Effector memory CD4-positive, alpha-beta T cell (primary cell): ENCODE measurements at regions not wholly inside any gene's neighbourhood (a gene's known extent, or its start where the extent isn't known, plus 50 kb on each side); places are given as distances from the start of the nearest gene placed in this dataset.

Experiments
- DNase-seq, 3 donors: peaks; one replicate each; pipeline ENCODE4 v3.0.0-alpha.2; 2020
- H3K27ac ChIP-seq: 2 replicates; pipeline ENCODE4 v1.7.0; 2013; ENCODE audit warnings: mild to moderate bottlenecking, low read length, moderate library complexity; ENCODE audit not compliant: insufficient read depth, poor library complexity, severe bottlenecking
- H3K27me3 ChIP-seq: replicated peaks from 2 replicates; pipeline ENCODE4 v1.7.0; 2013; ENCODE audit warnings: mild to moderate bottlenecking, low read length; ENCODE audit not compliant: insufficient read depth, control insufficient read depth, poor library complexity, severe bottlenecking
- H3K36me3 ChIP-seq: 2 replicates; pipeline ENCODE4 v1.7.0; 2013; ENCODE audit warnings: mild to moderate bottlenecking, low read length, moderate library complexity; ENCODE audit not compliant: control insufficient read depth, insufficient read depth
- H3K4me1 ChIP-seq: 2 replicates; pipeline ENCODE4 v1.7.0; 2013; ENCODE audit warnings: low read length, mild to moderate bottlenecking; ENCODE audit not compliant: control insufficient read depth, insufficient read depth, poor library complexity, severe bottlenecking
- H3K4me3 ChIP-seq: 2 replicates; pipeline ENCODE4 v1.7.0; 2013; ENCODE audit warnings: low read length, low read depth, mild to moderate bottlenecking; ENCODE audit not compliant: insufficient read depth, poor library complexity, severe bottlenecking
- H3K9me3 ChIP-seq: 2 replicates; pipeline ENCODE4 v1.7.0; 2013; ENCODE audit warnings: mild to moderate bottlenecking, low read length, moderate library complexity; ENCODE audit not compliant: control insufficient read depth

- Histone ChIP-seq H3K27ac (no peak overlapping the region), H3K4me3 (no peak overlapping the region), H3K27me3 (no peaks in the 10 kb centered on the region), H3K4me1 (no peaks in the 10 kb centered on the region), H3K9me3 (no peaks in the 10 kb centered on the region), H3K36me3 (no peaks in the 10 kb centered on the region)
- no peak for DNase-seq
These were observed 131.1 kb downstream of the ACKR3 start for GRCh38 chr2:236700703-236701102.

DNA sequence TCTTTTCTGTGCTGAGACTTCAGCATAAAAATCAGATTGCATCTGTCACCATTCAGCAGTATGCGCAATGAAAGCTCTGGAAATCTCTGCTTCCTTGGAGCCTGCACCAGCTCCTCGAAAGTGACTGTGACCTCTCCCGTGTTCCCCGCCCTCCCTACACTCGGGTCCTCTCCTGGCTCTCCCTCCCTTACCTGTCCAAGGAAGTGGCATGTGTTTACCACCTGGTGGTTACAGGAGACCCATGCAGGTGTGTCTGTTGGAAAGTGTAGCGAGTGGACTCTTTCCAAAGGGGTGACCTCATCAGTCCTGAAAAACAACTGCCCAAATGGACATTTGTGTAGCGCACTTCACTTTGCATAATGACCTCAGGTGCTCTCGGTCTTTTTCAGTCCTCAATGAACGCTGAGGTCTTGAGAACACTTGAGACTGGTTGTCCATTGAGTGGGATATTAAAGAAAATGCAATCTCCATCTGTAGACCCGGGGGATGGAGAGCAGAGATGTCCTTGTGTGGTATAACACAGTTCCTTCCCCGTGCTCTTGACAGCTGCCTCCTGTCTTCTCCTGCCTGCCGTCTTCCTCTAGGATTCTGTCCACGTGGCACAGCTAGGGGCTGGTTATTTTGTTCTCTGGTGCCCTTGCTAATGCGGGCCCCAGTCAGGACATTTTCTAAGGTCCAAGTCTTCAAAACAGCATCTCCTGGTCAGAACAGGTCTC is 133.2 kb downstream of the ACKR3 start:
- Histone ChIP-seq H3K36me3 (no peaks in the 10 kb centered on the region), H3K4me3 (no peak overlapping the region), H3K27ac (no peak overlapping the region), H3K4me1 (no peaks in the 10 kb centered on the region), H3K9me3 (no peaks in the 10 kb centered on the region), H3K27me3 (no peaks in the 10 kb centered on the region)
- DNase-seq, result no peak

DNA sequence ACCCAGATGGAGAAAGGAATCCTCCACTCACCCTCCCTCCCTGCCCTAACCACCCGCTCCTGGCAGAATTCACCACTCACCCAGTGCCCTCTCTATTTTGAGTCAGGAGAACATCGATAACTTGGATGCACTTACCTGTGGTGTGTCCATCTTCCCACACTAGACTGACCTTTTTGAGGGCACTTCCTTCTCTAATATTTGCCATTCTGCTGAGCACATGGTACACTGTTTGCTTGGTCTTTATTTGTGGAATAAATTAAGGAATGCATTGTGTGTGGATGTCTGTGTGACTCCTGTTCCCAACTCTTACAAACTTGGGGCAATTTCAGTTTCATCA is 133.7 kb downstream of the ACKR3 start:
- Histone ChIP-seq H3K9me3 (no peaks in the 10 kb centered on the region), H3K4me3 (no peak overlapping the region), H3K27me3 (no peaks in the 10 kb centered on the region), H3K27ac (no peak overlapping the region), H3K36me3 (no peaks in the 10 kb centered on the region), H3K4me1 (no peaks in the 10 kb centered on the region)
- no peak for DNase-seq

GRCh38 chr2:236703906-236704305 is 134.3 kb downstream of the ACKR3 start:
- Histone ChIP-seq H3K27ac (no peak overlapping the region), H3K27me3 (no peaks in the 10 kb centered on the region), H3K4me1 (no peaks in the 10 kb centered on the region), H3K4me3 (no peak overlapping the region), H3K9me3 (no peaks in the 10 kb centered on the region), H3K36me3 (no peaks in the 10 kb centered on the region)
- DNase-seq, result no peak

DNA sequence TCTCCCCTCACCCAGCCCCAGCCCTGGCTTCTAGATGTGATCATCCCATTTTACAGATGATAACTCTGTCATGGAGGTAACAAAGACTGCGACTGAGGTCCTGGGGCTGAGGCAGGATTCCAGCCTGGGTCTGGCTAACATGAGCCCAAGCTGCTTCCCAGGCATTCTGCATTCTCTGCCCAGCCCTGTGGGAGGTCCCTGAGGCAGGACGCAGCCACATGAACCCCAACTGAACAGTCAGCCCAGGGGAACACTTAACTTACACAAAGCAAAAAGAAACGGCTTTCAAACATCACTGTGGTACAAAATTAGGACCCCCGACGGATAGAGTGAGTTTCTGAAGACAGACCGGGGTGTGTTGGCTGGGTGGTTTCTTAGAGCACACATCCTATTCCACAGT is 135.3 kb downstream of the ACKR3 start:
- Histone ChIP-seq H3K9me3 (no peaks in the 10 kb centered on the region), H3K4me1 (no peaks in the 10 kb centered on the region), H3K36me3 (no peaks in the 10 kb centered on the region), H3K27ac (no peak overlapping the region), H3K27me3 (no peaks in the 10 kb centered on the region), H3K4me3 (no peak overlapping the region)
- DNase-seq, result no peak

GRCh38 chr2:236705295-236706105 is 135.9 kb downstream of the ACKR3 start:
- no peaks in the 10 kb centered on the region for H3K4me1 ChIP-seq
- H3K27me3 ChIP-seq, result no peaks in the 10 kb centered on the region
- H3K27ac ChIP-seq, result no peak overlapping the region
- no peaks in the 10 kb centered on the region for H3K9me3 ChIP-seq
- no peaks in the 10 kb centered on the region for H3K36me3 ChIP-seq
- DNase-seq, result no peak
- no peak overlapping the region for H3K4me3 ChIP-seq

DNA sequence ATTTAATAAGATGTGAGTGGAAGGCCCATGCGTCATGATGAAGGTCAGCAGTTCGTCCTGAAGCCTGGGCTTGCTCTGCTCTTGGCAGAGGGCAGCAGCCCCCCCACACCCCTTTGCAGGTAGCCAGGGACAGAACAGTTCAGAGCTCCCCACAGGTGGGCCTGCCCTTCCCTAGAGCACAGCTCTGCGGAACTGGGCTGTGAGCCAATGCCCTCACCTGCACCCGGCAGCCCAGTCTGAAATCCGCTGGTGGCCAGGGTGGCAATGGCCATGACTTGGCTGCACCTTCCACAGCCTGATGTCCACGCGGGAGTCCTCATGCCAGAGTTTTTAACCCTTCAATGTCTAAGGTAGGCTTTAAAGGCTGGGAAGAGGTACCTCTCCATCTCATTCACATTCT is 136.7 kb downstream of the ACKR3 start:
- DNase-seq, result no peak
- Histone ChIP-seq H3K9me3 (no peaks in the 10 kb centered on the region), H3K4me1 (no peaks in the 10 kb centered on the region), H3K27me3 (no peaks in the 10 kb centered on the region), H3K4me3 (no peak overlapping the region), H3K36me3 (no peaks in the 10 kb centered on the region), H3K27ac (no peak overlapping the region)

GRCh38 chr2:236706803-236707202 is 137.2 kb downstream of the ACKR3 start:
- no peaks in the 10 kb centered on the region for H3K27me3 ChIP-seq
- H3K36me3 ChIP-seq, result no peaks in the 10 kb centered on the region
- no peak for DNase-seq
- no peaks in the 10 kb centered on the region for H3K9me3 ChIP-seq
- no peaks in the 10 kb centered on the region for H3K4me1 ChIP-seq
- H3K4me3 ChIP-seq, result no peak overlapping the region
- no peak overlapping the region for H3K27ac ChIP-seq

- H3K4me1 ChIP-seq, result no peaks in the 10 kb centered on the region
- H3K9me3 ChIP-seq, result no peaks in the 10 kb centered on the region
- H3K36me3 ChIP-seq, result no peaks in the 10 kb centered on the region
- H3K27me3 ChIP-seq, result peaks cover 3% of the 10 kb centered on the region
- no peak for DNase-seq
- H3K4me3 ChIP-seq, result no peak overlapping the region
- H3K27ac ChIP-seq, result no peak overlapping the region
These were observed 141.8 kb downstream of the ACKR3 start for GRCh38 chr2:236711440-236711839.

DNA sequence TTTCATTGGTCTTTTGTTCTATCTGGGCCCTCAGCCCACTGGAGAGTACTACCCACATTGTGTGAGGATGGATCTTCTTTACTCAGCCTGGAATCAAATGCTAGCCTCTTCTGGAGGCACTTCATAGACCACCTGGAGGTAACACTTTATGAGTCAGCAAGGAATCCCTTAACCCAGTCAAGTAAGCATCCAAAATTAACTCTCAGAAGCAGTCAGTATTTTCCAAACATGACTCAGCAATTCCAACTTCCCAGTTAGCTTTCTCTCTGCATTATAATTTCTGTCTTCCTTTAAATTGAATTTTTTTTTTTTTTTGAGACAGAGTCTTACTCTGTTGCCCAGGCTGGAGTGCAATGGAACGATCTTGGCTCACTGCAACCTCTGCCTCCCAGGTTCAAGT is 142.7 kb downstream of the ACKR3 start:
- H3K4me3 ChIP-seq, result no peak overlapping the region
- H3K27ac ChIP-seq, result no peak overlapping the region
- no peak for DNase-seq
- peaks cover 6% of the 10 kb centered on the region for H3K27me3 ChIP-seq
- H3K4me1 ChIP-seq, result no peaks in the 10 kb centered on the region
- no peaks in the 10 kb centered on the region for H3K36me3 ChIP-seq
- no peaks in the 10 kb centered on the region for H3K9me3 ChIP-seq
